ENCODE measurements at regions not wholly inside any gene's neighbourhood (a gene's known extent, or its start where the extent isn't known, plus 50 kb on each side); places are given as distances from the start of the nearest gene placed in this dataset.

DNA sequence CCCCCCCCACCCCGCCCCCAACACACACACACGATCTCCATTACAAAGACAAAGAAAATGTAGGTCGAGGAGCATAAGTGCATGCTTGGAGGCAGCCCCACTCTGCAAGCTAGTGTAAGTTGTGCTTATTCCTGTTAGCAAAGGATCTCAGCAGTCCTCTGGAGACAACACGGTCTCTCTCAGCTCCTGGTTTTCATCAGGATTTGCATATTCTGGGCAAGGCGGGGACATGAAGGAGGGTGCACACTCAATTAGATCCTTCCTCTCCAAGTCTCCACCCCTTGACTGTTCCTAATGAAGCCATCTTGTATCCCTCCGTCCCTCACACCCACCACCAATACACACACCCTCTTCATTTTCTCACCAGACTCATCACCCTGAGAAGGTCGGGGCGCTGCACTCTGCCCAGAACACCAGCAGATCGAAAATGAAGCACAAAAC, 63.8 kb downstream of the MRPL46 start:
- Histone ChIP-seq H3K9me3 (replicated peaks in 1 of 3) (no peaks in the 10 kb centered on the region), H3K36me3 (replicated peaks in 1 of 2) (no peaks in the 10 kb centered on the region), H3K4me3 (no peak overlapping the region), H3K27ac (no peak overlapping the region), H3K27me3 (no peaks in the 10 kb centered on the region), H3K4me1 (replicated peaks in 1 of 2) (no peaks in the 10 kb centered on the region)
- TF ChIP-seq, protein P1, sequence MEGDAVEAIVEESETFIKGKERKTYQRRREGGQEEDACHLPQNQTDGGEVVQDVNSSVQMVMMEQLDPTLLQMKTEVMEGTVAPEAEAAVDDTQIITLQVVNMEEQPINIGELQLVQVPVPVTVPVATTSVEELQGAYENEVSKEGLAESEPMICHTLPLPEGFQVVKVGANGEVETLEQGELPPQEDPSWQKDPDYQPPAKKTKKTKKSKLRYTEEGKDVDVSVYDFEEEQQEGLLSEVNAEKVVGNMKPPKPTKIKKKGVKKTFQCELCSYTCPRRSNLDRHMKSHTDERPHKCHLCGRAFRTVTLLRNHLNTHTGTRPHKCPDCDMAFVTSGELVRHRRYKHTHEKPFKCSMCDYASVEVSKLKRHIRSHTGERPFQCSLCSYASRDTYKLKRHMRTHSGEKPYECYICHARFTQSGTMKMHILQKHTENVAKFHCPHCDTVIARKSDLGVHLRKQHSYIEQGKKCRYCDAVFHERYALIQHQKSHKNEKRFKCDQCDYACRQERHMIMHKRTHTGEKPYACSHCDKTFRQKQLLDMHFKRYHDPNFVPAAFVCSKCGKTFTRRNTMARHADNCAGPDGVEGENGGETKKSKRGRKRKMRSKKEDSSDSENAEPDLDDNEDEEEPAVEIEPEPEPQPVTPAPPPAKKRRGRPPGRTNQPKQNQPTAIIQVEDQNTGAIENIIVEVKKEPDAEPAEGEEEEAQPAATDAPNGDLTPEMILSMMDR (IDR thresholded peaks at IDR 0.05) = no peak
- TF ChIP-seq POLR2A (IDR thresholded peaks at IDR 0.05) = no peak
- 52 to 63% (median 61%) methylated on average over 9 of the region's 9 CpGs for WGBS, 4 donors
- DNase-seq = no peak
- intact Hi-C loops (cut with DNase I) = no loop called here

- no peak overlapping the region for H3K4me3 ChIP-seq
- 51 to 65% (median 59%) methylated on average over 10 of the region's 10 CpGs for WGBS, 4 donors
- H3K9me3 ChIP-seq (replicated peaks in 1 of 3) = no peaks in the 10 kb centered on the region
- no peak for DNase-seq
- no peaks in the 10 kb centered on the region for H3K4me1 ChIP-seq (replicated peaks in 1 of 2)
- intact Hi-C loops (cut with DNase I) = no loop called here
- TF ChIP-seq, protein P1 (IDR thresholded peaks at IDR 0.05) = no peak
- no peak for TF ChIP-seq POLR2A (IDR thresholded peaks at IDR 0.05)
- no peaks in the 10 kb centered on the region for H3K27me3 ChIP-seq
- H3K27ac ChIP-seq = no peak overlapping the region
- H3K36me3 ChIP-seq (replicated peaks in 1 of 2) = no peaks in the 10 kb centered on the region
These were observed 65.1 kb downstream of the MRPL46 start for GRCh38 chr15:88401996-88402656.

GRCh38 chr15:88401251-88401995, 65.8 kb downstream of the MRPL46 start:
- Histone ChIP-seq H3K27me3 (no peaks in the 10 kb centered on the region), H3K36me3 (replicated peaks in 1 of 2) (no peaks in the 10 kb centered on the region), H3K27ac (no peak overlapping the region), H3K9me3 (replicated peaks in 1 of 3) (no peaks in the 10 kb centered on the region), H3K4me3 (no peak overlapping the region), H3K4me1 (replicated peaks in 1 of 2) (no peaks in the 10 kb centered on the region)
- WGBS, 4 donors = 64 to 73% (median 69%) methylated on average over 10 to 13 of the region's 13 CpGs
- intact Hi-C loops (cut with DNase I) = no loop called here
- TF ChIP-seq, protein P1 (IDR thresholded peaks at IDR 0.05) = no peak
- TF ChIP-seq POLR2A (IDR thresholded peaks at IDR 0.05) = no peak
- no peak for DNase-seq

DNA sequence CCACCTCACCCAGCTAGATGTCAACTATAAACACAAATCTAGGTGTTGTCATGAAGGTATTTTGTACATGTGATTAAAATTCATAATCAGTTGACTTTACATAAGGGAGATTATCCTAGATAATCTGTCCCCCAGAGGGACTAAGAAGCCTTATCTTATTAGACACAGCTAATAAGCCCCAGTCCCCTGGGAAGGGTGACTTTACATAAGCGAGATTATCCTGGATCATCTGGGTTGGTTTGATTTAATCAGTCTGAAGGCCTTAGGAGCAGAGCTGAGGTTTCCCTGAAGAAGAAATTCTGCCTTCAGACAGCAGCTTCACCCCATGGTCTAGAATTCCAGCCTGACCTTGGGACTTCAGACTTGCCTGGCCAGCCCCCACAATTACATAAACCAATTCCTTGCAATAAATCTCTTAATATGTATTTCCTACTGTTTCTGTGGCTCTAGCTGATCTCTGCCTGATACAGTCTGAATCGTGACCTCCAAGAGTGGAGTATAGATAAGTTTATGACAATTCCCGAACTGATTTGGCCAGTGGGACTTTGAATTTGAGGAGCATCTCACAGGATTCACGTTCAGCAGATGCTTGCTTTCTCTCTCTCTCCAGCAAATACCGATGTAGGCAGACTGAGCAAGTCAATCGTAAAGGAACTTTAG, 66.5 kb downstream of the MRPL46 start:
- no peak overlapping the region for H3K4me3 ChIP-seq
- no peaks in the 10 kb centered on the region for H3K9me3 ChIP-seq (replicated peaks in 1 of 3)
- no peak overlapping the region for H3K27ac ChIP-seq
- 66 to 79% (median 71%) methylated on average over 6 of the region's 6 CpGs for WGBS, 4 donors
- no peaks in the 10 kb centered on the region for H3K4me1 ChIP-seq (replicated peaks in 1 of 2)
- no peak for TF ChIP-seq POLR2A (IDR thresholded peaks at IDR 0.05)
- TF ChIP-seq, protein P1 (IDR thresholded peaks at IDR 0.05) = no peak
- intact Hi-C loops (cut with DNase I) = no loop called here
- DNase-seq = no peak
- no peaks in the 10 kb centered on the region for H3K36me3 ChIP-seq (replicated peaks in 1 of 2)
- no peaks in the 10 kb centered on the region for H3K27me3 ChIP-seq

Measured in adrenal gland (tissue), 9 donors.